PC-3 (cell line): ENCODE measurements at regions not wholly inside any gene's neighbourhood (a gene's known extent, or its start where the extent isn't known, plus 50 kb on each side); places are given as distances from the start of the nearest gene placed in this dataset.
"Not testable (repeated sequence)": the region's sequence is repeated elsewhere in the genome, so short reads cannot be mapped to it uniquely, and the experiment has no call there.

Experiments used
- EZH2 ChIP-seq: fragments of 300-600 bp; sonication (generic); IDR thresholded peaks from one replicate; pipeline ENCODE4 v1.6.1; 2017; ENCODE audit warnings: antibody characterized with exemption, mild to moderate bottlenecking, low read length; ENCODE audit not compliant: unreplicated experiment
- EZH2phosphoT487 ChIP-seq: fragments of 300-600 bp; sonication (generic); IDR thresholded peaks from 2 replicates; pipeline ENCODE4 v1.6.1; 2018; ENCODE audit warnings: mild to moderate bottlenecking, antibody characterized with exemption, low read length, borderline replicate concordance
- TF ChIP-seq, protein P1 (sequence below): fragments of 300-600 bp; sonication (generic); conservative IDR thresholded peaks from 2 replicates; pipeline ENCODE4 v1.5.1; 2017; ENCODE audit warnings: antibody characterized with exemption, low read depth, mild to moderate bottlenecking, low read length

DNA sequence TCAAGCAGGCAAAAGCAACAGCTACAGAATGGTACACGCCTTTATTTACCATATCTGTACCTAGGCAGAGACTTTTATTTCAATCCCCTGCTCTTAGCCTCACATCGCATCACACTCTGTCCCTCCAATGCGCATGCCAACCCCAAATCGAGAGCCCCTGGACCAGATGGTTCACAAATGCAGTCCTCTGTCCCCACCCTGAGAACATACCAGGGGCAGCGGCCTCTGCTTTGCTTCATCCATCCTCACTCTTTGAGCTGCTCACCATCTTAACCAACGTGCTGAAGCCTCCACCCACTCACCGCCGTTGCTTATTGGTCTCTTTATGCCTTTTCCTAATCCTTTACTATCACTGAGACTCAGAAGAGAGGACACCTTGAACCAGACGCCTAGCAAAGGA lies 56.9 kb upstream of the CDR2 start:
- TF ChIP-seq, protein P1, sequence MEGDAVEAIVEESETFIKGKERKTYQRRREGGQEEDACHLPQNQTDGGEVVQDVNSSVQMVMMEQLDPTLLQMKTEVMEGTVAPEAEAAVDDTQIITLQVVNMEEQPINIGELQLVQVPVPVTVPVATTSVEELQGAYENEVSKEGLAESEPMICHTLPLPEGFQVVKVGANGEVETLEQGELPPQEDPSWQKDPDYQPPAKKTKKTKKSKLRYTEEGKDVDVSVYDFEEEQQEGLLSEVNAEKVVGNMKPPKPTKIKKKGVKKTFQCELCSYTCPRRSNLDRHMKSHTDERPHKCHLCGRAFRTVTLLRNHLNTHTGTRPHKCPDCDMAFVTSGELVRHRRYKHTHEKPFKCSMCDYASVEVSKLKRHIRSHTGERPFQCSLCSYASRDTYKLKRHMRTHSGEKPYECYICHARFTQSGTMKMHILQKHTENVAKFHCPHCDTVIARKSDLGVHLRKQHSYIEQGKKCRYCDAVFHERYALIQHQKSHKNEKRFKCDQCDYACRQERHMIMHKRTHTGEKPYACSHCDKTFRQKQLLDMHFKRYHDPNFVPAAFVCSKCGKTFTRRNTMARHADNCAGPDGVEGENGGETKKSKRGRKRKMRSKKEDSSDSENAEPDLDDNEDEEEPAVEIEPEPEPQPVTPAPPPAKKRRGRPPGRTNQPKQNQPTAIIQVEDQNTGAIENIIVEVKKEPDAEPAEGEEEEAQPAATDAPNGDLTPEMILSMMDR, result not testable (repeated sequence)
- TF ChIP-seq EZH2phosphoT487, EZH2: not testable (repeated sequence)
